ENCODE measurements at regions not wholly inside any gene's neighbourhood (a gene's known extent, or its start where the extent isn't known, plus 50 kb on each side); places are given as distances from the start of the nearest gene placed in this dataset.
"Not testable (repeated sequence)": the region's sequence is repeated elsewhere in the genome, so short reads cannot be mapped to it uniquely, and the experiment has no call there.

DNA sequence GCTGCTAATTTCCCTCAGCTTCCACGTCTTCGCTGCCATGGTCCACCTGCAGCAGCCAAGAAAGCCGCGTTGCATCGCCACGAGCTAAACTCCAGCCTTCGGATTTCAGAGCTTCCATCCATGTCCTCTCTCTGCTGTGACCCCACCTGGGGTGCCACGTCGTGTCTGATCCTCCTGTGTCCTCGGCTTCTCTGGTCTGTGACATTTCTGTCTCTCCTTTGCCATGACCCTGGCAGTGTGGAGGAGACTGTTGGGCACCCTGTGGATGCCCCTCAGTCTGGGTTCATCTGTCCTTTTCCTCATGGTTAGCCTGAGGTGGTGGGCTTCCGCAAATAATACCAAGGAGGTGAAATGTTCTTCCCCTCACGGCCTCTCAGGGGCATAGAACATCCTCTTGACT is 106.8 kb downstream of the RTP5 start:
- ATAC-seq (no peak), DNase-seq (no peak)
- intact Hi-C loops (cut with DNase I) = no loop called here

DNA sequence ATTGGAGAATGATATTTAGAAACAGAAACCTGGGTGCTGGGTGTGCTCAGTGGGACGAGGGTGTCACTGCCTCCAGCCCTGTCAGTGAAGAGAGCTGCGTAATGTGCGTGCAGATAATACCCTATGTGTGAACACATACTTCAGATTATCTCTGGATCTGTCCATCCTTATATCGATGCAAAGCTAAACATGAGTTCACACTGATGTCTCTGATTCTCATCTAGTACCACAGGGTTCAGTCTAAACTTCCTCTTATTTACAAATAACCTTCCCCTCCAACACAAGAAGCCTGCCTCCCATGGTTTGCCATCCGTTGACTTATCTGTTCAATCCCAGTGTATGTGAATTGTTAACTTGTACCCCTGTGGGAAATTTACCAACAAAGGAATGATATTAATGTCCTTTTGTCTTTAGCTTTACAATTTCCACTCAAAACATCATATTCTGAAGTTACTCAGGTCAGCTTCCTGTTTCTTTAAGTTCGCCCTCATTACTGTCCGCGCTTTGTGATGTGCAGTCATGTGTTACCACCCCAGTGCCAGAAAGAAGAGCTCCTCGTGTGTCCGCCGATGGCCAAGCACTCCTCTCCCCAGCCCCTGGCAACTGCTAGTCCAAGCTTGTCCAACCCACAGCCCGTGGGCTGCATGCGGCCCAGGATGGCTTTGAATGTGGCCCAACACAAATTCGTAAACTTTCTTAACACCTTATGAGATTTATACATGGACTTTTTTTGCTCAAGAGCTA is 108.2 kb downstream of the RTP5 start:
- DNase-seq = no peak
- ATAC-seq = no peak
- intact Hi-C loops (cut with DNase I) = no loop called here

DNA sequence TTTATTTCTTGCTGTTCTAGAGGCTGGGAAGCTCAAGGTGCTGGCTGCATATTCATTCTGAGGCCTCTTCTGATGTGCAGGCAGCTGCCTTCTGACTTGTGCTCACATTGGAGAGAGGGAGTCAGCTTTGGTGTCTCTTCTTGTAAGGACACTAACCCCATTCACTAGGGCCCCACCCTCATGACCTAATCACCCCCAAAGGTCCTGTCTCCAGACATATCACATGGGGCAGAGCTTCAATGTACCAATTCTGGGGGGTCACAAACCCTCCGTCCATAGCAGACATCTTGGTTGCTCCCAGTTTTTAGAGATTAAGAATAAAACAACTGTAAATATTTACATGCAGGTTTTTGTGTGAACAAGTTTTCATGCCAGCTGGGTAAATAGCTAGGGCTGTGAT is 109.1 kb downstream of the RTP5 start:
- ATAC-seq = no peak
- intact Hi-C loops (cut with DNase I) = no loop called here
- no peak for DNase-seq

DNA sequence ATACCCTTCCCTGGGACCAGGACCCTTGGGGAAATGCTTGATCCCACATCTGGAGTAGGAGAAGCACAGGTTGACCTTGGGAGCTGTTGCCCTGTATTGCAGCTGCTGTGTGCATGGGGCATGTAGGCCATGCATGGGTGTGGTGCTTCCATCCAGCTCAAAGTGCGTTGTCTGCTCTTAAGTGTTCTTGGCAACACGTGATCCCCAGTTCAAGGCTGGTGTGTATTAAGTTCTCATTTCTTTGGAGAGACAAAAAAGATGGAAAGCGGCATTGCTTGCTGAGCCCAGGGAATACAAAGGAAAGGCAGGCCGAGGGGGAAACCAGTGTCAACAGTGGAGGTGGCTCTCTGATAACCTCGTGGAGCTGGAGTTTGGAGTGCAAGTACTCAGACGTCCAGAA is 110.7 kb downstream of the RTP5 start:
- DNase-seq = no peak
- ATAC-seq = no peak
- intact Hi-C loops (cut with DNase I) = no loop called here

DNA sequence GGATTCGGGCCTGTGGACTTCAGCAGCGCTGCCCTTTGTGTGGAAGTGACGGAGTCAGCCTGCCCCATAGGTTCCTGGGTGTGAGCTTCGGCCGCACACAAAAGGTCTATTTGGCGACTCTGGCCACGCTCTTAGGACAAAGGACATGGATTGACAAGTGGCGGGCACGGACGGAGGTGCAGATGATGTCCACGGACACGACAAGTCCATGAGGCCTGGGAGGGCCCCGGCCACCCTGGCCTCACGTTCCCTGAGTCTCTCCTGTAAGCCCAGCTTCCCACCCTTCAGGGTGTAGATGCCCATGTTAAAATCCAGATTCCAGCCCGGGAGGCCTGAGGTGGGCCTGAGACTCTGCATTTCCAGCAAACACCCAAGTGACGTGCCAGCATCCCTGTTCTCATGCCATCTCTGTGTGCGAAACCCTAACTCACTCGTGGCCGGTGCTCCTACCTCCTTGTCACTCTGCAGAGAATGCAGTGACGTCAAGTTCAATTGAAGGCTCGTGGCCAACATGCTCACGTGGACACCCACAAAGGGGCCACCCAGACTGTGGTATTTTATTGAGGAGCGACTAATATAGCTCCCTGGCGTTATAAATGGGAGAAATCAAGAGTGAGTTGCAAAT is 111.7 kb downstream of the RTP5 start:
- ATAC-seq (no peak), DNase-seq (no peak)
- intact Hi-C loops (cut with DNase I) = no loop called here

DNA sequence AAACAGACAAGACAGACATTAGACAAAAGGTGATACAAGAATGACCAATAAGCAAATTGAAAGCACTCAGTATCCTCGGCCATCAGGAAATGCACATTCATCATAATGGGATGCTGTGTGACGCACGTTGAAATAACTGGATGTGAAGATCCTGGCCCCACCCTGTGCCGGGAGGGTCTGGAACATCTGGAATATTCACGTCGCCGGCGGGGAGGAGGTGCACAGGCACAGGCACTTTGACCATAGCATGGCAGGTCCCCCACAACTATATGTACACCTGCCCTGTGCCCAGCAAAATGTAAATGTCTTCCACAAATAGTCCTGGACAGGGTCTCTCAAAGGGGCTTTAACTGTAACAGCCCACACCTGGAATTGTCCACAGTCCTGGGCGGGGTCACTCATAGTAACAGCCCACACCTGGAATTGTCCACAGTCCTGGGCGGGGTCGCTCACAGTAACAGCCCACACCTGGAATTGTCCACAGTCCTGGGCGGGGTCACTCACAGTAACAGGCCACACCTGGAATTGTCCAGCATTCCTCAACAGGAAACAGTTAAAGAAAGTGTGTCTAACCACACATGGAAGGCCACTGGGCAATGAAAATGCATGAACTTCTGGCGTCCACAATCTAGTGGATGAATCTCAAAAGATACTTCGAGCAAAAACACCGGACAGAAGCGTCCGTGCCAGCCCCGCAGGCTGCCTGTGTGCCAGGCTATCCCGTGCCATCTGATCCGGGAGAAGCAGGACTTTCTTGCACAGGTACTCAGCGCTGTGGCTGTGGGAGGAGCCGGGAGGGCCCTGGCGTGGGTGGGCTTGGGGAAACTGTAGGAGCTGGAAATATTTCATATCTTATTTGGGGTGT is 113.4 kb downstream of the RTP5 start:
- no peak for ATAC-seq
- intact Hi-C loops (cut with DNase I) = no loop called here
- DNase-seq = no peak

DNA sequence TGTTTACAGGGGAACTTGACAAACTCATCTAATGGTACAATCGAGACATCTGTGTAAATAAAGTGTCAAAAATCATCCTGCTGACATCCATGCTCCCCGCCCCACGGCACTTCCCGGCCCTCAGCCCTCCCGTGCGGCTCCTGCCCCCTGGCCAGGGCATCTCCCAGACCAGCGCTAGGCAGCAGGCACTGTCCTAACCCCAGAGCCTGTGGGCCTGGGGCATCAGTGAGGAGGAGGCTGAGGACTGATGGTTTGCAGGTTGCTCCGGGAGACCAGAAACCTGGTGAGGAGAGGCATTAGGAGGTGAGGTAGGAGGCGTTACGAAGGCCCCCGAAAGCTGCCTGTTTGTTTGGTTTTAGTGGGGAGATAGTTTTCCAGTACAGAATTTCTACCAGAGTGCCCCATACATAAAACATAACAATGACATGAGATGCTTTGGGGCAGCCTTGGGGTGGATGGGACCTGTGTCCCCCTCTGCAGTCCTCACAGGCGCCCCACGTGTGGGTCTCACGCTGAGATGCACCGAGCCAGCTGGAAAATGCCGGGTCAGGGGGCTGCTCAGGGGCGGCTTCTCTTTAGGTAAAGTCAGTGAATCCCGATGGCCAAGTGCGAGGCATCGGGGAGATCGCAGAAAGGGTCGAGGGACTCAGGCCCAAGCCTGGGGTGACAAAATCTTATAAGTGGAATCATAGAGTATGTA is 114.2 kb downstream of the RTP5 start:
- DNase-seq (no peak), ATAC-seq (no peak)
- intact Hi-C loops (cut with DNase I) = no loop called here

DNA sequence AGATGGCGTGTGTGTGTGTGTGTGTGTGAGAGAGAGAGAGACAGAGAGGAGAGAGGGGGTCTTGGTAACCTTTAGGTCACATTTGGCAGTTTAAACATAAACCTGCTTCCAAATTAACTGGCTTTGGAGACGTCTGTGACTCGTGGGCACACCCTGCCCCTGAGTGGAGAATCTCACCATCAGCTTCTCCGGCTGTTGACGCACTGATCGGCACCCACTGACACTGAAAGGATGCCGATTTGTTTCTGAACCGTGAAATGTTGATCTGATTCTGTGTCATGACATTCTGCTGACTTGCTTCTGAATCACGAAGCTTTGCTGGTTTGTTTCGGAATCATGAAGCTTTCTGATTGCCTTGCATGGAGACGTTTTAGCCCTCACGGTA is 114.7 kb downstream of the RTP5 start:
- no peak for DNase-seq
- no peak for ATAC-seq
- intact Hi-C loops (cut with DNase I) = no loop called here

DNA sequence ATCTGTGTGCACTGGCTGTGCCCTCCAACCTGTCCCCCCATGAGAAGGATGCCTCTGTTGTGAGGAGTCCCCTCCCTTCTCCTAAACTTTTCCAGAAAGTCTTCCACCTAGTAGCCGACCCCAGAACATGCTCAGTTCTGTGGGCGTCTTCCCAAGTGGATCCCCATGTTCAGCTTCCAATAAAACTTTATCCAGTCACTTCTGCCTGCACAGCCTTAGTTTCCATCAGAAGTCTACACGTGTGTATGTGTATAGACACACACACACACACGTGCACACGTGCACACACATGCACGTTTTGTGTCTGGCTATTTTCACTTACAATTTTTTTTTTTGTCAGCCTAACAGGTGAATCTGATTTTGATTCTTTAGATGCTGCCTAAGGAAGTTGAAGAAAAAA is 115.1 kb downstream of the RTP5 start:
- DNase-seq = no peak
- no peak for ATAC-seq

DNA sequence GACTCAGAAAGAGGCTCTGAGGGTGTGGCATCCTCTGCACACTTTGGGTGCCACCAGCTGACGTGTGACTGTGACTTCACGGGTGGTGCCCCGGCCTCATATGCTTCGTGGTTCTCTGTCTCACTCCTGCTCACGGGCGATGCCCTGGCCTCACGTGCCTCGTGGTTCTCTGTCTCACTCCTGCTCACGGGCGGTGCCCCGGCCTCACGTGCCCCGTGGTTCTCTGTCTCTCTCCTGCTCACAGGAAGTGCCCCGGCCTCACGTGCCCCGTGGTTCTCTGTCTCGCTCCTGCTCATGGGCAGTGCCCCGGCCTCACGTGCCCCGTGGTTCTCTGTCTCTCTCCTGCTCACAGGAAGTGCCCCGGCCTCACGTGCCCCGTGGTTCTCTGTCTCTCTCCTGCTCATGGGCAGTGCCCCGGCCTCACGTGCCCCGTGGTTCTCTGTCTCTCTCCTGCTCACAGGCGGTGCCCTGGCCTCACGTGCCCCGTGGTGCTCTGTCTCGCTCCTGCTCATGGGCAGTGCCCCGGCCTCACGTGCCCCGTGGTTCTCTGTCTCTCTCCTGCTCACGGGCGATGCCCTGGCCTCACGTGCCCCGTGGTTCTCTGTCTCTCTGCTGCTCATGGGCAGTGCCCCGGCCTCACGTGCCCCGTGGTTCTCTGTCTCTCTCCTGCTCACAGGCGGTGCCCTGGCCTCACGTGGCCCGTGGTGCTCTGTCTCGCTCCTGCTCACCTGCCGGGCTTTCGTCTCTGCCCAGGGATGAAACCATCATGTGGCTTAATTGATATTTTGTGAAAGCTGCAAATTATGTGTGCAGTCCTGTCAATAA is 115.8 kb downstream of the RTP5 start:
- intact Hi-C loops (cut with DNase I); ATAC-seq; DNase-seq: not testable (repeated sequence)

More for the DNA sequence above, 115.1 kb downstream of the RTP5 start:
- intact Hi-C loops (cut with DNase I) = no loop called here

DNA sequence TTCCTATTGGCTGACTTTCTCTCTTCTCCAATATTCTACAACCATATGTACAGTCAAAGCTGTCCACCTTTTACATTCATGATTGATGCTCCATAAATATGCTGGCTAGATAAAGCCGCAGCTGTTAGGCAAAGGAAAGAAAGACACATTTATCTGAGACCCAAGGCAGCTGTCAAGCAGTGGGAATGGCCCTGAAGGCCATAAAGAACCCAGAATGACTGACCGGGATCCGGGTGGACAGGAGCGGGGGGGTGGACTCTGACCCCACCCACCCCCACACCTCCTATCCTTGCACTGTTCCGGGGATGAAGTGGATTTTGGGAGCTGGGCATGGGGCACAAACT is 116.4 kb downstream of the RTP5 start:
- intact Hi-C loops (cut with DNase I) = no loop called here
- no peak for DNase-seq
- no peak for ATAC-seq

DNA sequence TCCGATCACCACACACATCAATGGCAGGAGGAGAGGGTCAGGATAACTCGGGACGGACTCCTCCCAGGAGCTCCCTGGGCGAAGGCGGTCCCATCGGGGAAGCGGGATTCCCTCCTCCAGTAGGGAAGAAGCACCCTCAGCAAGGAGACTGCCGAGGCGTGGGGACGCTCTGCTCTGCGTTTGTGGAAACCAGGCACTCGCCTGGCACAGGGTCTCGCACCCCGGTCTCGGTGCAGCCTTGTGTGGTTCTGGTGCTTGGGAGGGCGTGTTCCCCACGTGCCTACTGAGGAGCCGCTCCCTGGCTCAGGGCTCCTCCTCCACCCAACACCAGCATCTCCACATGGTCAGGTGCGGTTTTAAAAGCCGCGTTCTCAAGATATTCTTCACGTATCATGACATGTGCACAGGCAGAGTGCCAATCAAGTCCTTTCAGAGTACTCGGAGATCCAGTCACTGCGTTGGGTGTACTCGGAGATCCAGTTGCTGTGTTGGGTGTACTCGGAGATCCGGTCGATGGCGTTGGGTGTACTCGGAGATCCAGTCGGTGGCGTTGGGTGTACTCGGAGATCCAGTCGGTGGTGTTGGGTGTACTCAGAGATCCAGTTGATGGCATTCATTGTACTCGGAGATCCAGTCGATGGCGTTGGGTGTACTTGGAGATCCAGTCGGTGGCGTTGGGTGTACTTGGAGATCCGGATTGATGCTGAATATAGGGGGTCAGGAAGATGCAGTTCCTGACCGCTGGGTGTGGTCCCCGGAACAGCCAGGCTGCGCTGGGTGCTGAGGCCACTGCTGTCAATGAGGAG is 117.5 kb downstream of the RTP5 start:
- ATAC-seq (no peak), DNase-seq (no peak)
- intact Hi-C loops (cut with DNase I) = no loop called here

DNA sequence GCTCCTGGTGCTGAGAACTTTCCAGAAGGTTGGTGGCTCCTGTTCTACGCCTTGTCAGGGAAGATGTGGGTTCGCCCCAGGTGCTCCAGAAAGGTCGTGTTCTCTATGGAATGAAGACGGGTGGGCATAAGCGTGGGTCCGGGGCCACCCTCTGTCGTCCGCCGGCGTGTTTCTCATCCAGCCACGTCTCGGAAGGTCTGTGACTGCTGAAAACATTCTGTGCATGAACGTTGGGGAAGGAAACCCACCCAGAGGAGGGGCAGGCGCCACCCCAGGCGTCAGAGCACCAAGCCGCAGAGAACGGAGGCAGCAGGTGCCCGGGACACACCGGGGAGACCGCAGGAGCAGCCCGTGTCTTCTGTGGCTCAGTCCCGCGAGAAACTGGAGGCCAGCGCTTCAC is 118.2 kb downstream of the RTP5 start:
- DNase-seq = no peak
- intact Hi-C loops (cut with DNase I) = no loop called here
- ATAC-seq = no peak

DNA sequence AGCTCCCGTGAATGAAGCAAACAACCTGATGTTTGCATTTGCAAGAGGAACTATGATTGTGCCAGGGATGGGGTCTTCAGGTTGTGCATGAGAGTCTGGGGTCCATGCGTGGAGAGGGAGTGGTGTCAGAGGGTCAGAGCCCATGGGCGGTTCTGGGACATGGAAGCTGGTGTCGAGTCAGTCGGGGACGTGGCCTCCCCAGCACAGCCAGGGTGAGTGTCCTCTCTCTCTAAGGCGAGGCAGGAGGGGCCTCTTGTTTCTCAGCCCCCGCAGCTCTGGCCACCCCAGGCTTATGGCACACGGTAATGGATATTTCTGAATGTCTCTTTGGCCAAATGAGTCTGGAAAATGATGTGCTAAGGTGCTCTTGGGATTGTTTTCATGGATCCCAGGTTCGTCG is 118.6 kb downstream of the RTP5 start:
- intact Hi-C loops (cut with DNase I) = no loop called here
- ATAC-seq (no peak), DNase-seq (no peak)

DNA sequence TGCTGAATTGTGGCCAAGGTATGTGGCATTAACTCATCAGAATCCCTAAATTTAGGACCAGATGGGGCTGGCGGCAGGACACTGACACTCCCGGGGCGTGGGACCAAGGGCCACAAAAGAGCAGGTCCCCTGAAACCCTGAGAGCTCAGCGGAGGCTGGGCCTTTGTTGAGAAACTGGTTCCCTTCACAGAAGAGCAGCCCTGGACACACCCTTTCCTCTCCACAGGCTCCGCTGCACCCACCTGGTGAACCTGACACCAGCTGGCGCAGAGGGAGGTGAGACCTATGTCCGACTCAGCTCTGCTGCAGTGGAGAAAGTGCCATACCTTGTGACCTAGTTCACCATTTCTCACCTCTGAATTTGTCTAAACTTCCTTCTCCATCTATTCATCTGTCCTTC is 119.5 kb downstream of the RTP5 start:
- no peak for ATAC-seq
- DNase-seq = no peak
- intact Hi-C loops (cut with DNase I) = no loop called here

DNA sequence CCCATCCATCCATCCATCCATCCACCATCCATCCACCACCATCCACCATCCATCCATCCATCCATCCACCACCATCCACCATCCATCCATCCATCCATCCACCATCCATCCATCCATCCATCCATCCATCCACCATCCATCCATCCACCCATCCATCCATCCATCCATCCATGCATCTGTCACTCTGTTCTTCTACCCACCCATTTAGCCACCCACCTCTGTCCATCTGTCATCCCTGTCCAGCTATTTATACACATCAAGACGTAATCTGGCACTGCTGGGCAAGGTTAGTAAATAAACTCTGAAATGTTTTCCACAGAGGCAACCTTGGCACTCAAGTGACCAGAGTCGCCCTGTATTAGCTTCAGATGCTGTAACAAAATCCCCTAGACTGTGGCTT is 120.9 kb downstream of the RTP5 start:
- DNase-seq (no peak), ATAC-seq (no peak)
- intact Hi-C loops (cut with DNase I) = no loop called here

DNA sequence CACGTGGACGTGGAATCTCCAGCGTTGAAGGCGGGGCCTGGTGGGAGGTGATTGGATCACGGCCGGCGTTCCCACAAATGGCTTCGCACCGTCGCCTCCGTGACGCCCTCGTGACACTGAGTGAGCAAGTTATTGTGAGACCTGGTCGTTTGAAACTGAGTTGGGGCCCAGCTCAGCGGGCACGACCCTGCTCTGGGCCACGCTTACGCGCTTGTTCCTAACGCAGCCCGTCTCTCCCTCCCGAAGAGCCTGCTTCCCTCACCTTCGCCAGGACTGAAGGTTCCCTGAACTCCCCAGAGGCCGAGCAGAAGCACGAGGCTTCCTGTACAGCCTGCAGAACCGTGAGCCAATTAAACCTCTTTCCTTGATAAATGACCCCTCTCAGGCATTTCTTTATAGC is 121.8 kb downstream of the RTP5 start:
- intact Hi-C loops (cut with DNase I) = no loop called here
- no peak for DNase-seq
- no peak for ATAC-seq

DNA sequence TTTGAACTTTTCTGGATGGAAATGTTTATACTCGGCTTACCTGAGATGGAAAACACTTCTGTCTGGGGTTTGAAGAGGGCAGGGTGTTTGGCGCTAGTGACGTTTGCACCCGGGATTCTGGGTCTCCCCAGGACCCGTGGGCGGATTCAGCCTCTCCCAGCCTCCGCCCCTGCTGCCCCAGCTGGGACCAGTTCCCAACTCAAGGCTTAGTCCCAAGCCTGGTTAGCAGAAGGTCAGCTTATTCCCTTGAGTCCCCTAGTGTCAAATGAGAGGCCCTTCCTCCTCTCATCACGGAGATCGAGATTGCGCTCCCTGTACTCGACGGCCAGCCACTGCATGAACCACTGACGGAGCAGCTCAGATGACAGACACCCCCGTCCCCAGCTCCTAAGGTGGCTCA is 123.2 kb downstream of the RTP5 start:
- ATAC-seq = no peak
- intact Hi-C loops (cut with DNase I) = no loop called here
- no peak for DNase-seq
